ENCODE measurements at regions not wholly inside any gene's neighbourhood (a gene's known extent, or its start where the extent isn't known, plus 50 kb on each side); places are given as distances from the start of the nearest gene placed in this dataset.
A peak's percentile ranks its signal among the peaks of the same experiment; 100 is the strongest.

GRCh38 chr7:47047384-47047783, 534.5 kb downstream of the TNS3 start:
- TF ChIP-seq EZH2phosphoT487 (IDR thresholded peaks at IDR 0.05; ENCODE audit: insufficient read depth, low read depth) = no peak
- TF ChIP-seq EZH2 (IDR thresholded peaks at IDR 0.05; ENCODE audit: insufficient read depth, poor library complexity, severe bottlenecking) = no peak
- Histone ChIP-seq H3K9me3 (ENCODE audit: low read depth) (no peaks in the 10 kb centered on the region), H3K4me2 (ENCODE audit: unreplicated experiment) (no peak overlapping the region), H3K4me3 (no peak overlapping the region), H3K27ac (no peak overlapping the region), H2AFZ (no peak overlapping the region), H3K9ac (no peak overlapping the region), H3K9me2 (ENCODE audit: insufficient read depth) (no peaks in the 10 kb centered on the region), H3K27me3 (replicated peaks; ENCODE audit: insufficient read depth) (no peaks in the 10 kb centered on the region), H3F3A (ENCODE audit: insufficient read depth) (peaks cover 13% of the 10 kb centered on the region; the same call in 1 of the 2 replicates), H3K4me1 (ENCODE audit: insufficient read depth) (peaks cover 19% of the 10 kb centered on the region; the same call in 1 of the 2 replicates), H3K36me3 (ENCODE audit: low read depth) (no peaks in the 10 kb centered on the region), H3K79me2 (ENCODE audit: insufficient read depth) (no peaks in the 10 kb centered on the region), H4K20me1 (ENCODE audit: insufficient read depth) (no peaks in the 10 kb centered on the region)
- in situ Hi-C loops (cut with MboI) = no loop called here
- DNase-seq = no peak
- 53 to 57% methylated on average over 2 of the region's 2 CpGs for WGBS, 2 experiments (ENCODE audit: low coverage in 1 of 2, low lambda C conversion rate in 2 of 2, missing lambda C conversion rate in 2 of 2)

DNA sequence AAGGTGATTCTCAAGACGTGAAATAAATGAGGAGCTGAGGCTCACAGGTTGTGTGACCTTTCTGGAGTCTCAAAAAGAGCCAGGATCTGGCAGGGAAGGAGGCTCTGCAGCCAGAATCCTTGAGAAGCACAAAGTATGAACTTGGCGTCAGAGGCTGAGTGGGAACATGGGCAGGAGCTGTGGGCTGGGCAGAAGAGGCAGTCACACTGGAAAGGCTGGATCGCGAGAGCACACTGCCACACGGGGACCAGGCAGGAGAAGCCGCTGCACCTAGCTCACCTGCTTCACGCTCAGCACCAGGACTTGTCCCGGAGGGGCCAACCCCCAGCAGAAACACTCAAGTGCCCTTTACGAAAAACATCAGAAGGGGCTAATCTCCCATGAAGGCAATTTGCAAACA, 535.0 kb downstream of the TNS3 start:
- TF ChIP-seq EZH2phosphoT487 (IDR thresholded peaks at IDR 0.05; ENCODE audit: insufficient read depth, low read depth) = no peak
- TF ChIP-seq EZH2 (IDR thresholded peaks at IDR 0.05; ENCODE audit: insufficient read depth, poor library complexity, severe bottlenecking) = no peak
- no peak overlapping the region for H3K4me2 ChIP-seq (ENCODE audit: unreplicated experiment)

GRCh38 chr7:47045207-47046051, 536.5 kb downstream of the TNS3 start:
- H3K4me2 ChIP-seq (ENCODE audit: unreplicated experiment) = no peak overlapping the region
- no peaks in the 10 kb centered on the region for H3K9me3 ChIP-seq (ENCODE audit: low read depth)
- H4K20me1 ChIP-seq (ENCODE audit: insufficient read depth) = no peaks in the 10 kb centered on the region
- no peak overlapping the region for H3K4me3 ChIP-seq
- TF ChIP-seq EZH2phosphoT487 (IDR thresholded peaks at IDR 0.05; ENCODE audit: insufficient read depth, low read depth) (no peak), EZH2 (IDR thresholded peaks at IDR 0.05; ENCODE audit: insufficient read depth, poor library complexity, severe bottlenecking) (no peak)
- in situ Hi-C loops (cut with MboI) = no loop called here
- H3K27ac ChIP-seq = peak overlapping the region; percentile 21
- peak; percentile 64 for DNase-seq
- H3K36me3 ChIP-seq (ENCODE audit: low read depth) = no peaks in the 10 kb centered on the region
- H3F3A ChIP-seq (ENCODE audit: insufficient read depth) = peaks cover 13% of the 10 kb centered on the region; the same call in 1 of the 2 replicates
- peak overlapping the region; percentile 63 for H2AFZ ChIP-seq
- no peaks in the 10 kb centered on the region for H3K27me3 ChIP-seq (replicated peaks; ENCODE audit: insufficient read depth)
- peaks cover 19% of the 10 kb centered on the region; the same call in 1 of the 2 replicates for H3K4me1 ChIP-seq (ENCODE audit: insufficient read depth)
- H3K9ac ChIP-seq = no peak overlapping the region
- WGBS, 2 experiments (ENCODE audit: low coverage in 1 of 2, low lambda C conversion rate in 2 of 2, missing lambda C conversion rate in 2 of 2) = 56% methylated on average over 11 of the region's 11 CpGs
- no peaks in the 10 kb centered on the region for H3K79me2 ChIP-seq (ENCODE audit: insufficient read depth)
- no peaks in the 10 kb centered on the region for H3K9me2 ChIP-seq (ENCODE audit: insufficient read depth)

More for the DNA sequence above, 535.0 kb downstream of the TNS3 start:
- no peak overlapping the region for H3K4me3 ChIP-seq
- H4K20me1 ChIP-seq (ENCODE audit: insufficient read depth) = no peaks in the 10 kb centered on the region
- peaks cover 19% of the 10 kb centered on the region; the same call in 1 of the 2 replicates for H3K4me1 ChIP-seq (ENCODE audit: insufficient read depth)
- in situ Hi-C loops (cut with MboI) = no loop called here
- H3K27ac ChIP-seq = no peak overlapping the region
- no peaks in the 10 kb centered on the region for H3K9me3 ChIP-seq (ENCODE audit: low read depth)
- no peaks in the 10 kb centered on the region for H3K27me3 ChIP-seq (replicated peaks; ENCODE audit: insufficient read depth)
- 72 to 74% methylated on average over 9 of the region's 9 CpGs for WGBS, 2 experiments (ENCODE audit: low coverage in 1 of 2, low lambda C conversion rate in 2 of 2, missing lambda C conversion rate in 2 of 2)
- no peak overlapping the region for H3K9ac ChIP-seq
- H3K9me2 ChIP-seq (ENCODE audit: insufficient read depth) = no peaks in the 10 kb centered on the region
- peaks cover 13% of the 10 kb centered on the region; the same call in 1 of the 2 replicates for H3F3A ChIP-seq (ENCODE audit: insufficient read depth)
- no peaks in the 10 kb centered on the region for H3K36me3 ChIP-seq (ENCODE audit: low read depth)
- no peak for DNase-seq
- no peaks in the 10 kb centered on the region for H3K79me2 ChIP-seq (ENCODE audit: insufficient read depth)
- no peak overlapping the region for H2AFZ ChIP-seq

- no peak for TF ChIP-seq EZH2 (IDR thresholded peaks at IDR 0.05; ENCODE audit: insufficient read depth, poor library complexity, severe bottlenecking)
- no peak for TF ChIP-seq EZH2phosphoT487 (IDR thresholded peaks at IDR 0.05; ENCODE audit: insufficient read depth, low read depth)
Measured at GRCh38 chr7:47044625-47045024, 537.3 kb downstream of the TNS3 start.

More at GRCh38 chr7:47044625-47045024, 537.3 kb downstream of the TNS3 start:
- Histone ChIP-seq H3K9me2 (ENCODE audit: insufficient read depth) (no peaks in the 10 kb centered on the region), H3K27me3 (replicated peaks; ENCODE audit: insufficient read depth) (no peaks in the 10 kb centered on the region), H2AFZ (no peak overlapping the region), H3K9me3 (ENCODE audit: low read depth) (no peaks in the 10 kb centered on the region), H4K20me1 (ENCODE audit: insufficient read depth) (no peaks in the 10 kb centered on the region), H3K9ac (no peak overlapping the region), H3K36me3 (ENCODE audit: low read depth) (no peaks in the 10 kb centered on the region), H3K27ac (no peak overlapping the region), H3K4me2 (ENCODE audit: unreplicated experiment) (no peak overlapping the region), H3K4me3 (no peak overlapping the region), H3K4me1 (ENCODE audit: insufficient read depth) (peaks cover 27% of the 10 kb centered on the region), H3F3A (ENCODE audit: insufficient read depth) (peaks cover 15% of the 10 kb centered on the region), H3K79me2 (ENCODE audit: insufficient read depth) (no peaks in the 10 kb centered on the region)
- DNase-seq = no peak
- in situ Hi-C loops (cut with MboI) = no loop called here
- 80 to 87% methylated on average over 3 of the region's 3 CpGs for WGBS, 2 experiments (ENCODE audit: low coverage in 1 of 2, low lambda C conversion rate in 2 of 2, missing lambda C conversion rate in 2 of 2)

Data from GM23248 (cell line).